ENCODE measurements at regions not wholly inside any gene's neighbourhood (a gene's known extent, or its start where the extent isn't known, plus 50 kb on each side); places are given as distances from the start of the nearest gene placed in this dataset.
A peak's percentile ranks its signal among the peaks of the same experiment; 100 is the strongest.

- DNase-seq (ENCODE audit: low read depth, low spot score), result no peak
Observed at GRCh38 chr2:106978647-106979046, 92.7 kb upstream of the ST6GAL2 start.

GRCh38 chr2:106981491-106981890 lies 95.5 kb upstream of the ST6GAL2 start:
- DNase-seq (ENCODE audit: low read depth, low spot score), result no peak

- no peak for DNase-seq (ENCODE audit: low read depth, low spot score)
Observed at GRCh38 chr2:106982350-106982749, 96.4 kb upstream of the ST6GAL2 start.

- no peak for DNase-seq (ENCODE audit: low read depth, low spot score)
Observed at GRCh38 chr2:106983305-106983704, 97.3 kb upstream of the ST6GAL2 start.

GRCh38 chr2:106988361-106988760 lies 102.4 kb upstream of the ST6GAL2 start:
- no peak for DNase-seq (ENCODE audit: low read depth, low spot score)

- DNase-seq (ENCODE audit: low read depth, low spot score), result peak; percentile 44
Observed at GRCh38 chr2:106990297-106990696, 104.3 kb upstream of the ST6GAL2 start.

- no peak for DNase-seq (ENCODE audit: low read depth, low spot score)
Observed at GRCh38 chr2:106991866-106992265, 105.9 kb upstream of the ST6GAL2 start.

GRCh38 chr2:106995556-106995955 lies 109.6 kb upstream of the ST6GAL2 start:
- DNase-seq (ENCODE audit: low read depth, low spot score), result no peak

- no peak for DNase-seq (ENCODE audit: low read depth, low spot score)
Observed at GRCh38 chr2:106996171-106996769, 110.3 kb upstream of the ST6GAL2 start.

- DNase-seq (ENCODE audit: low read depth, low spot score), result no peak
Observed at GRCh38 chr2:106997204-106997603, 111.2 kb upstream of the ST6GAL2 start.

GRCh38 chr2:107001062-107001461 lies 115.1 kb upstream of the ST6GAL2 start:
- no peak for DNase-seq (ENCODE audit: low read depth, low spot score)

- DNase-seq (ENCODE audit: low read depth, low spot score), result no peak
Observed at GRCh38 chr2:107001551-107001950, 115.6 kb upstream of the ST6GAL2 start.

- DNase-seq (ENCODE audit: low read depth, low spot score), result peak; percentile 18
Observed at GRCh38 chr2:107001964-107002696, 116.2 kb upstream of the ST6GAL2 start.

GRCh38 chr2:107002735-107003134 lies 116.8 kb upstream of the ST6GAL2 start:
- DNase-seq (ENCODE audit: low read depth, low spot score), result no peak

GRCh38 chr2:107005853-107006252 lies 119.9 kb upstream of the ST6GAL2 start:
- DNase-seq (ENCODE audit: low read depth, low spot score), result no peak

GRCh38 chr2:107006836-107007235 lies 120.9 kb upstream of the ST6GAL2 start:
- no peak for DNase-seq (ENCODE audit: low read depth, low spot score)

GRCh38 chr2:107007927-107008326 lies 122.0 kb upstream of the ST6GAL2 start:
- no peak for DNase-seq (ENCODE audit: low read depth, low spot score)

- DNase-seq (ENCODE audit: low read depth, low spot score), result no peak
Observed at GRCh38 chr2:107008843-107009242, 122.9 kb upstream of the ST6GAL2 start.

GRCh38 chr2:107009275-107009674 lies 123.3 kb upstream of the ST6GAL2 start:
- no peak for DNase-seq (ENCODE audit: low read depth, low spot score)

GRCh38 chr2:107012714-107013306 lies 126.8 kb upstream of the ST6GAL2 start:
- no peak for DNase-seq (ENCODE audit: low read depth, low spot score)

- no peak for DNase-seq (ENCODE audit: low read depth, low spot score)
Observed at GRCh38 chr2:107013884-107014283, 127.9 kb upstream of the ST6GAL2 start.

- DNase-seq (ENCODE audit: low read depth, low spot score), result no peak
Observed at GRCh38 chr2:107018366-107018765, 132.4 kb upstream of the ST6GAL2 start.

- no peak for DNase-seq (ENCODE audit: low read depth, low spot score)
Observed at GRCh38 chr2:107020392-107020791, 134.4 kb upstream of the ST6GAL2 start.
